ENCODE measurements at regions not wholly inside any gene's neighbourhood (a gene's known extent, or its start where the extent isn't known, plus 50 kb on each side); places are given as distances from the start of the nearest gene placed in this dataset.
"Not testable (repeated sequence)": the region's sequence is repeated elsewhere in the genome, so short reads cannot be mapped to it uniquely, and the experiment has no call there.

GRCh38 chr14:105581551-105582341 lies 55.4 kb downstream of the TMEM121 start:
- DNase-seq, result no peak

GRCh38 chr14:105582639-105583038 lies 56.3 kb downstream of the TMEM121 start:
- no peak for DNase-seq

GRCh38 chr14:105583914-105584313 lies 57.5 kb downstream of the TMEM121 start:
- DNase-seq, result not testable (repeated sequence)

- not testable (repeated sequence) for DNase-seq
These were observed 58.9 kb downstream of the TMEM121 start for GRCh38 chr14:105585290-105585689.

GRCh38 chr14:105585722-105586121 lies 59.3 kb downstream of the TMEM121 start:
- DNase-seq, result not testable (repeated sequence)

GRCh38 chr14:105586144-105586872 lies 59.9 kb downstream of the TMEM121 start:
- DNase-seq, result not testable (repeated sequence)

GRCh38 chr14:105587034-105587433 lies 60.7 kb downstream of the TMEM121 start:
- DNase-seq, result not testable (repeated sequence)

GRCh38 chr14:105587482-105588235 lies 61.3 kb downstream of the TMEM121 start:
- not testable (repeated sequence) for DNase-seq

GRCh38 chr14:105588236-105588860 lies 62.0 kb downstream of the TMEM121 start:
- DNase-seq, result no peak

- DNase-seq, result no peak
These were observed 63.0 kb downstream of the TMEM121 start for GRCh38 chr14:105589161-105589925.

- not testable (repeated sequence) for DNase-seq
These were observed 63.5 kb downstream of the TMEM121 start for GRCh38 chr14:105589926-105590185.

- no peak for DNase-seq
These were observed 64.7 kb downstream of the TMEM121 start for GRCh38 chr14:105591052-105591451.

- DNase-seq, result not testable (repeated sequence)
These were observed 65.5 kb downstream of the TMEM121 start for GRCh38 chr14:105591792-105592341.

- not testable (repeated sequence) for DNase-seq
These were observed 66.3 kb downstream of the TMEM121 start for GRCh38 chr14:105592646-105593045.

- not testable (repeated sequence) for DNase-seq
These were observed 69.0 kb downstream of the TMEM121 start for GRCh38 chr14:105595346-105595745.

GRCh38 chr14:105596374-105596773 lies 70.0 kb downstream of the TMEM121 start:
- not testable (repeated sequence) for DNase-seq

GRCh38 chr14:105598040-105598763 lies 71.8 kb downstream of the TMEM121 start:
- DNase-seq, result not testable (repeated sequence)

- DNase-seq, result not testable (repeated sequence)
These were observed 72.7 kb downstream of the TMEM121 start for GRCh38 chr14:105598925-105599586.

GRCh38 chr14:105600195-105600938 lies 74.0 kb downstream of the TMEM121 start:
- not testable (repeated sequence) for DNase-seq

- no peak for DNase-seq
These were observed 74.6 kb downstream of the TMEM121 start for GRCh38 chr14:105600939-105601359.

Data from NCI-H510A treated with DMSO at 0.1 percent for 48 hours (cell line).